Parathyroid adenoma (tissue), 2 donors: ENCODE measurements at regions not wholly inside any gene's neighbourhood (a gene's known extent, or its start where the extent isn't known, plus 50 kb on each side); places are given as distances from the start of the nearest gene placed in this dataset.

ENCODE experiments used
- H2AFZ ChIP-seq: fragments of 300-600 bp; sonication (generic); one replicate; pipeline ENCODE4 v1.7.0; 2017; ENCODE audit warnings: antibody characterized with exemption, mild to moderate bottlenecking
- H3K27ac ChIP-seq: fragments of 300-600 bp; sonication (generic); one replicate; pipeline ENCODE4 v1.7.0; 2017
- H3K27me3 ChIP-seq: fragments of 300-600 bp; sonication (generic); one replicate; pipeline ENCODE4 v1.7.0; 2017; ENCODE audit warnings: low read length; ENCODE audit not compliant: control insufficient read depth, insufficient read depth
- H3K36me3 ChIP-seq: fragments of 300-600 bp; sonication (generic); one replicate; pipeline ENCODE4 v1.7.0; 2017; ENCODE audit warnings: low read length; ENCODE audit not compliant: control insufficient read depth, insufficient read depth
- H3K4me1 ChIP-seq: fragments of 300-600 bp; sonication (generic); one replicate; pipeline ENCODE4 v1.7.0; 2017; ENCODE audit warnings: control low read depth
- H3K4me2 ChIP-seq: fragments of 300-600 bp; sonication (generic); one replicate; pipeline ENCODE4 v1.7.0; 2017; ENCODE audit warnings: low read length
- H3K4me3 ChIP-seq: fragments of 300-600 bp; sonication (generic); one replicate; pipeline ENCODE4 v1.7.0; 2017; ENCODE audit warnings: low read depth, low read length
- H3K79me2 ChIP-seq: fragments of 300-600 bp; sonication (generic); one replicate; pipeline ENCODE4 v1.7.0; 2017; ENCODE audit warnings: control low read depth
- H3K9ac ChIP-seq: fragments of 300-600 bp; sonication (generic); one replicate; pipeline ENCODE4 v1.7.0; 2017; ENCODE audit warnings: mild to moderate bottlenecking
- H3K9me3 ChIP-seq: fragments of 300-600 bp; sonication (generic); one replicate; pipeline ENCODE4 v1.7.0; 2017; ENCODE audit warnings: low read length; ENCODE audit not compliant: control insufficient read depth
- CTCF ChIP-seq: fragments of 300-600 bp; sonication (generic); IDR thresholded peaks from one replicate; pipeline ENCODE4 v1.7.0; 2017; ENCODE audit warnings: antibody characterized with exemption, mild to moderate bottlenecking
- donor health status: primary hyperparathyroidism.

GRCh38 chr2:41313082-41313481 is 734.7 kb upstream of the PKDCC start:
- Histone ChIP-seq H3K9me3 (no peaks in the 10 kb centered on the region), H3K4me2 (no peak overlapping the region), H3K4me3 (no peak overlapping the region), H3K4me1 (no peaks in the 10 kb centered on the region), H3K27ac (no peak overlapping the region), H2AFZ (no peak overlapping the region), H3K36me3 (no peaks in the 10 kb centered on the region), H3K79me2 (no peaks in the 10 kb centered on the region), H3K27me3 (no peaks in the 10 kb centered on the region), H3K9ac (no peak overlapping the region)
- no peak for TF ChIP-seq CTCF

DNA sequence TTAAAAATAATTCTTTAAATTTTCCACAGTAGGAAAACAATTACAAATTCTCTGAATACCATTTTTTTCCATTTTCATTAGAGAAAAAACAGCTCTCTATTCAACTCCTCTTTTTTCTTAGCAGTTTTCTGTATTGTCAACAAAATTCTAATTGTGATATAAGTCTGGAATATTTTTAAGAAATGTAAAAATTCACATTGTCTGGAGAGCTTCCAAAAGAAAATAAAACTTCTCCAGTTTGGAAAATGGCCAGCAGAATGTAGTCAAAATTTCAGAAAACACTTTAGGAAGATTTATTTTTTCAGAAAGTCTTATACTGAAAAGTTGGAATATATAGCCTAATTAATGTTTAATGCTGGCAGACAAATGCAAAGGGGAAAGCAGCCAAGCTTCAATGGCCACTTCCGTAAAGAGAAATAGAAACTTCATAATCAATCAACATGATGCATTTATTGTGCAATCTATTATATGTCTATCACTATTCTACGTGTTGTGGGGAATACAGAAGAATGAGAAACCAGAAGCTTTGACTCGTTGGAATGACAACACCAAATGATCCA is 733.2 kb upstream of the PKDCC start:
- no peak overlapping the region for H3K4me3 ChIP-seq
- H3K79me2 ChIP-seq, result no peaks in the 10 kb centered on the region
- no peaks in the 10 kb centered on the region for H3K4me1 ChIP-seq
- no peaks in the 10 kb centered on the region for H3K36me3 ChIP-seq
- no peak for TF ChIP-seq CTCF
- no peak overlapping the region for H3K9ac ChIP-seq
- H3K27ac ChIP-seq, result no peak overlapping the region
- H3K4me2 ChIP-seq, result no peak overlapping the region
- no peaks in the 10 kb centered on the region for H3K9me3 ChIP-seq
- H2AFZ ChIP-seq, result no peak overlapping the region
- no peaks in the 10 kb centered on the region for H3K27me3 ChIP-seq

DNA sequence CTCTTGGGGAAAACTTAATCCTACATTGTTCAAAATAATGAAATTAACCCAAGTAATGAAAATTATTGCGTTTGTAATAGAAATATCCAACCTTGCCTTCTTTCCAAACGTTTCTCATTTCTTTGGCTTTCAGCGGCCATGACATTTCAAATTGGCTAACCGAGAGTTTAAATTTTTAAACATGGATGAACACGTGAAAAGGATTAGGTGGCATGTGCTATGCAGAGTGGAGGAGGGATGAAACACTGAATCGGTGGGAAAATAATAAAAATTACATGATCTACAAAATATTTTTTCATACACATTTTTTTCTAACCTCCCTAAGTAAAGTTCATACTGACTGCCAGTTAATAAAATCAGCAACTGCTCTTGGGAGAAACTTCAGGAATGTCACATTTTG is 728.4 kb upstream of the PKDCC start:
- H2AFZ ChIP-seq, result no peak overlapping the region
- H3K9ac ChIP-seq, result no peak overlapping the region
- H3K79me2 ChIP-seq, result no peaks in the 10 kb centered on the region
- H3K9me3 ChIP-seq, result no peaks in the 10 kb centered on the region
- H3K4me2 ChIP-seq, result no peak overlapping the region
- no peaks in the 10 kb centered on the region for H3K36me3 ChIP-seq
- no peaks in the 10 kb centered on the region for H3K27me3 ChIP-seq
- no peaks in the 10 kb centered on the region for H3K4me1 ChIP-seq
- no peak overlapping the region for H3K27ac ChIP-seq
- H3K4me3 ChIP-seq, result no peak overlapping the region
- TF ChIP-seq CTCF, result no peak

- H3K4me3 ChIP-seq, result no peak overlapping the region
- no peak overlapping the region for H3K27ac ChIP-seq
- no peaks in the 10 kb centered on the region for H3K9me3 ChIP-seq
- no peaks in the 10 kb centered on the region for H3K27me3 ChIP-seq
- no peak overlapping the region for H3K9ac ChIP-seq
- no peaks in the 10 kb centered on the region for H3K36me3 ChIP-seq
- no peak for TF ChIP-seq CTCF
- H3K4me1 ChIP-seq, result no peaks in the 10 kb centered on the region
- no peaks in the 10 kb centered on the region for H3K79me2 ChIP-seq
- no peak overlapping the region for H3K4me2 ChIP-seq
- H2AFZ ChIP-seq, result no peak overlapping the region
Measured at GRCh38 chr2:41320491-41320890, 727.3 kb upstream of the PKDCC start.

- H3K27ac ChIP-seq, result no peak overlapping the region
- H3K4me1 ChIP-seq, result no peaks in the 10 kb centered on the region
- no peak overlapping the region for H3K4me2 ChIP-seq
- H3K9me3 ChIP-seq, result no peaks in the 10 kb centered on the region
- no peak for TF ChIP-seq CTCF
- no peak overlapping the region for H3K4me3 ChIP-seq
- no peaks in the 10 kb centered on the region for H3K36me3 ChIP-seq
- H3K79me2 ChIP-seq, result no peaks in the 10 kb centered on the region
- no peak overlapping the region for H2AFZ ChIP-seq
- no peak overlapping the region for H3K9ac ChIP-seq
- no peaks in the 10 kb centered on the region for H3K27me3 ChIP-seq
Measured at GRCh38 chr2:41321351-41321750, 726.5 kb upstream of the PKDCC start.
